CD14-positive monocyte (primary cell): ENCODE measurements at regions not wholly inside any gene's neighbourhood (a gene's known extent, or its start where the extent isn't known, plus 50 kb on each side); places are given as distances from the start of the nearest gene placed in this dataset.

Experiments
- DNase-seq, 3 donors: peaks; one replicate each; pipeline ENCODE4 v3.0.0-alpha.2; 2011 to 2022
- H2AFZ ChIP-seq: 2 replicates; pipeline ENCODE4 v1.6.0; 2012; ENCODE audit warnings: mild to moderate bottlenecking, low read depth, low read length, inconsistent platforms; ENCODE audit not compliant: insufficient read depth, poor library complexity, severe bottlenecking
- H3K27ac ChIP-seq, 2 donors: 1 replicate in 1 of 2; 2 replicates in 1 of 2; pipeline ENCODE4 v1.5.1; 2012 to 2013; ENCODE audit warnings: low read length in 2 of 2, control low read depth in 1 of 2, inconsistent platforms in 1 of 2, low read depth in 1 of 2, mild to moderate bottlenecking in 1 of 2
- H3K27me3 ChIP-seq, 2 donors: one replicate each; pipeline versions ENCODE4 v1.6.0 to v1.6.1; 2011 to 2013; ENCODE audit warnings: low read length in 2 of 2; ENCODE audit not compliant: control insufficient read depth in 2 of 2, insufficient read depth in 2 of 2
- H3K36me3 ChIP-seq, 2 donors: replicated peaks in 1 of 2; 1 replicate in 1 of 2; 2 replicates in 1 of 2; pipeline versions ENCODE4 v1.5.1 to v1.6.1; 2012 to 2013; ENCODE audit warnings: low read length in 2 of 2, control low read depth in 1 of 2, inconsistent platforms in 1 of 2, mild to moderate bottlenecking in 1 of 2; ENCODE audit not compliant: insufficient read depth in 2 of 2, control insufficient read depth in 1 of 2
- H3K4me1 ChIP-seq, 2 donors: 1 replicate in 1 of 2; 2 replicates in 1 of 2; pipeline versions ENCODE4 v1.5.1 to v1.6.1; 2012 to 2013; ENCODE audit warnings: low read length in 2 of 2, control low read depth in 1 of 2, inconsistent platforms in 1 of 2, mild to moderate bottlenecking in 1 of 2, moderate library complexity in 1 of 2; ENCODE audit not compliant: insufficient read depth in 2 of 2, control insufficient read depth in 1 of 2
- H3K4me2 ChIP-seq: replicated peaks from 2 replicates; pipeline ENCODE3; 2012; ENCODE audit warnings: low read length, moderate library complexity, mild to moderate bottlenecking; ENCODE audit not compliant: poor library complexity, severe bottlenecking; ENCODE audit errors: extremely low read depth
- H3K4me3 ChIP-seq, 3 experiments: fragments of 200-600 bp in 1 of 3; sonication (generic) in 1 of 3; replicated peaks in 1 of 3; 1 replicate in 2 of 3; 2 replicates in 1 of 3; pipeline ENCODE4 v1.5.1; 2011 to 2013; ENCODE audit warnings: low read length in 3 of 3, mild to moderate bottlenecking in 3 of 3, control low read depth in 2 of 3, low read depth in 2 of 3, inconsistent platforms in 1 of 3, moderate library complexity in 1 of 3
- H3K79me2 ChIP-seq: 2 replicates; pipeline ENCODE4 v1.6.0; 2012; ENCODE audit warnings: mild to moderate bottlenecking, control low read depth, inconsistent platforms, low read length, moderate library complexity; ENCODE audit not compliant: insufficient read depth
- H3K9ac ChIP-seq: 2 replicates; pipeline ENCODE4 v1.6.0; 2017; ENCODE audit warnings: low read length, mild to moderate bottlenecking; ENCODE audit not compliant: insufficient read depth, poor library complexity, severe bottlenecking
- H3K9me3 ChIP-seq, 2 donors: replicated peaks in 1 of 2; 1 replicate in 1 of 2; 2 replicates in 1 of 2; pipeline versions ENCODE4 v1.5.1 to v1.6.1; 2012 to 2013; ENCODE audit warnings: low read length in 2 of 2, control low read depth in 1 of 2; ENCODE audit not compliant: control insufficient read depth in 1 of 2, insufficient read depth in 1 of 2
- H4K20me1 ChIP-seq: 2 replicates; pipeline ENCODE4 v1.6.0; 2012; ENCODE audit warnings: mild to moderate bottlenecking, low read length, control low read depth, moderate library complexity; ENCODE audit not compliant: insufficient read depth
- H3K27ac Mint-ChIP-seq, 7 donors: one replicate each; pipeline ENCODE4 v1.8.0; 2020; ENCODE audit warnings: mild to moderate bottlenecking in 7 of 7, mixed read lengths in 7 of 7, moderate library complexity in 6 of 7, inconsistent platforms in 2 of 7
- H3K27me3 Mint-ChIP-seq, 3 donors: one replicate each; pipeline ENCODE4 v1.8.0; 2021 to 2022; ENCODE audit warnings: low read depth in 3 of 3, mild to moderate bottlenecking in 3 of 3, mixed read lengths in 3 of 3, moderate library complexity in 3 of 3, inconsistent platforms in 1 of 3
- H3K36me3 Mint-ChIP-seq, 2 donors: one replicate each; pipeline ENCODE4 v1.8.0; 2020; ENCODE audit warnings: mixed read lengths in 2 of 2, inconsistent platforms in 1 of 2, mild to moderate bottlenecking in 1 of 2
- H3K4me1 Mint-ChIP-seq: one replicate; pipeline ENCODE4 v1.8.0; 2020; ENCODE audit warnings: mild to moderate bottlenecking, mixed read lengths
- H3K4me3 Mint-ChIP-seq, 2 donors: one replicate each; pipeline ENCODE4 v1.8.0; 2020; ENCODE audit warnings: mild to moderate bottlenecking in 2 of 2, mixed read lengths in 2 of 2, moderate library complexity in 1 of 2
- H3K9me3 Mint-ChIP-seq, 7 donors: one replicate each; pipeline ENCODE4 v1.8.0; 2020 to 2022; ENCODE audit warnings: mixed read lengths in 7 of 7, mild to moderate bottlenecking in 6 of 7, moderate library complexity in 6 of 7, inconsistent platforms in 2 of 7
- WGBS: methylation state at CpG from one replicate; pipeline ENCODE4 v1.1.5; 2013; ENCODE audit warnings: missing lambda C conversion rate; ENCODE audit not compliant: insufficient coverage; 5-methylcytosine and 5-hydroxymethylcytosine counted together
- intact Hi-C, 2 donors: fragments of 100-400 bp; cut with micrococcal nuclease; formaldehyde crosslinking; loops; one replicate each; pipeline versions ENCODE4 v1.15.0 to v1.15.1; 2023
- TF ChIP-seq, protein P1 (sequence below): fragments of 200-600 bp; IDR thresholded peaks from one replicate; pipeline ENCODE4 v1.8.0; 2022; ENCODE audit warnings: antibody characterized with exemption, mild to moderate bottlenecking

- Mint-ChIP-seq H3K4me3 (no peak overlapping the region), H3K27me3 (peaks cover 2 to 5% (median 3%) of the 10 kb centered on the region in 3 donors), H3K36me3 (no peaks in the 10 kb centered on the region), H3K27ac (no peak overlapping the region), H3K4me1 (no peaks in the 10 kb centered on the region), H3K9me3 (peaks cover 0 to 1% (median 0%) of the 10 kb centered on the region in 7 donors)
- no peak for DNase-seq
- intact Hi-C loops, result no loop called here
- Histone ChIP-seq H3K4me1 (no peaks in the 10 kb centered on the region), H3K27ac (no peak overlapping the region), H3K27me3 (peaks cover 0 to 2% of the 10 kb centered on the region in 2 donors), H3K4me2 (no peak overlapping the region), H3K4me3 (no peak overlapping the region), H2AFZ (no peak overlapping the region), H3K36me3 (no peaks in the 10 kb centered on the region), H3K9ac (no peak overlapping the region), H4K20me1 (no peaks in the 10 kb centered on the region), H3K79me2 (no peaks in the 10 kb centered on the region), H3K9me3 (no peaks in the 10 kb centered on the region)
- TF ChIP-seq, protein P1, sequence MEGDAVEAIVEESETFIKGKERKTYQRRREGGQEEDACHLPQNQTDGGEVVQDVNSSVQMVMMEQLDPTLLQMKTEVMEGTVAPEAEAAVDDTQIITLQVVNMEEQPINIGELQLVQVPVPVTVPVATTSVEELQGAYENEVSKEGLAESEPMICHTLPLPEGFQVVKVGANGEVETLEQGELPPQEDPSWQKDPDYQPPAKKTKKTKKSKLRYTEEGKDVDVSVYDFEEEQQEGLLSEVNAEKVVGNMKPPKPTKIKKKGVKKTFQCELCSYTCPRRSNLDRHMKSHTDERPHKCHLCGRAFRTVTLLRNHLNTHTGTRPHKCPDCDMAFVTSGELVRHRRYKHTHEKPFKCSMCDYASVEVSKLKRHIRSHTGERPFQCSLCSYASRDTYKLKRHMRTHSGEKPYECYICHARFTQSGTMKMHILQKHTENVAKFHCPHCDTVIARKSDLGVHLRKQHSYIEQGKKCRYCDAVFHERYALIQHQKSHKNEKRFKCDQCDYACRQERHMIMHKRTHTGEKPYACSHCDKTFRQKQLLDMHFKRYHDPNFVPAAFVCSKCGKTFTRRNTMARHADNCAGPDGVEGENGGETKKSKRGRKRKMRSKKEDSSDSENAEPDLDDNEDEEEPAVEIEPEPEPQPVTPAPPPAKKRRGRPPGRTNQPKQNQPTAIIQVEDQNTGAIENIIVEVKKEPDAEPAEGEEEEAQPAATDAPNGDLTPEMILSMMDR, result no peak
These were observed 206.1 kb upstream of the TTC29 start for GRCh38 chr4:147151763-147152162.

GRCh38 chr4:147157860-147158701 is 212.4 kb upstream of the TTC29 start:
- Histone ChIP-seq H3K4me3 (no peak overlapping the region), H3K4me2 (no peak overlapping the region), H3K36me3 (no peaks in the 10 kb centered on the region), H3K4me1 (no peaks in the 10 kb centered on the region), H3K27ac (no peak overlapping the region), H3K9me3 (no peaks in the 10 kb centered on the region), H3K9ac (no peak overlapping the region), H3K79me2 (no peaks in the 10 kb centered on the region), H3K27me3 (peaks cover 10 to 18% of the 10 kb centered on the region in 2 donors), H4K20me1 (no peaks in the 10 kb centered on the region), H2AFZ (no peak overlapping the region)
- TF ChIP-seq, protein P1, result no peak
- no peak overlapping the region for H3K27ac Mint-ChIP-seq
- 3% methylated on average over 26 of the region's 29 CpGs for WGBS
- H3K27me3 Mint-ChIP-seq, result peaks cover 8 to 19% (median 18%) of the 10 kb centered on the region in 3 donors
- no peaks in the 10 kb centered on the region for H3K36me3 Mint-ChIP-seq
- intact Hi-C loops, result no loop called here
- DNase-seq, result no peak
- H3K9me3 Mint-ChIP-seq, result peaks cover 0 to 2% (median 0%) of the 10 kb centered on the region in 7 donors
- H3K4me1 Mint-ChIP-seq, result no peaks in the 10 kb centered on the region
- peak overlapping the region in 1 of 2 donors; percentile 26 for H3K4me3 Mint-ChIP-seq
